ENCODE measurements at regions not wholly inside any gene's neighbourhood (a gene's known extent, or its start where the extent isn't known, plus 50 kb on each side); places are given as distances from the start of the nearest gene placed in this dataset.

DNA sequence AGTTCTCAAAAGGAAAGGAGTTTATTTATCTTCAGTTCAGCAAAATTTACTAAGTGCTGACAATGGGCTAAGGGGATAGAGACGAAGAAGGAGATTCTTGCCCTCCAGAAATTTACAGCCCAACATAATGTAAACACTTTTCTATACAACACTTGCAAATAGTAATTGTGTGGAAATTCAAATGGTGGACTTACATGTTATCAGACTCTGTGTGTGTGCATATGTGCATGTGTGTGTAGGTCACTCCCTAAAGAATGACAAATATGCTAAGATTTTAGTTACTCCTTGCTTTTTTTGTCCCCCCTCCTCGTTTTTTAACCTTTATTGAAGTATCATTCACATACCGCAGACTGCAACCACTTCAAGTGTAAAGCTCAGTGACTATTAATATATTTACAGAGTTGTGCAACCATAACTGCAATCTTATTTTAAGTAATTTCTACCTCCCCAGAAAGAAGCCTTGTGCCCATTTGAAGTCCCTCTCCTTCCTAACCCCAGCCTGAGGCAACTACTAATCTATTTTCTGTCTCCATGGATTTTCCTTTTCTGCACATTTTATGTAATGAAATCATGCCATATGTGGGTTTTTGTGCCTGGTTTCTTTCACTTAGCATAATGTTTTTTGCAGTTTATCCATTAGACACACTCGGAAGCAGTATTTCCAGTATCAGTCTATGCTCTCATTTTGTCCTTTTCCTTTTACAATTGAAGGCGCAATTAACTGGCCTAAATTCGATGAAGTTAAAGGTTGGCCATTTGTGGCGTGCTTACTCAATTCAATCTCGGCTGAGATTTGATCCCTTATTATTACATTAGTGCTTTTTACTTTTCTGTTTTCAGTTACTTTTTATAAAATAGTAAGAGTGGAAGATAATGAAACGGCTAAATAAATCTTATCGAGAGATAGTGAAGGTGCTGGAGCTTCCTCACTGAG, 318.4 kb downstream of the HAPSTR1 start:
- no peak for DNase-seq (ENCODE audit: low spot score)

GRCh38 chr16:9411426-9411825, 320.0 kb downstream of the HAPSTR1 start:
- DNase-seq (ENCODE audit: low spot score), result no peak

- DNase-seq (ENCODE audit: low spot score), result no peak
These were observed 320.8 kb downstream of the HAPSTR1 start for GRCh38 chr16:9412031-9412914.

GRCh38 chr16:9412915-9413264, 321.4 kb downstream of the HAPSTR1 start:
- no peak for DNase-seq (ENCODE audit: low spot score)

DNA sequence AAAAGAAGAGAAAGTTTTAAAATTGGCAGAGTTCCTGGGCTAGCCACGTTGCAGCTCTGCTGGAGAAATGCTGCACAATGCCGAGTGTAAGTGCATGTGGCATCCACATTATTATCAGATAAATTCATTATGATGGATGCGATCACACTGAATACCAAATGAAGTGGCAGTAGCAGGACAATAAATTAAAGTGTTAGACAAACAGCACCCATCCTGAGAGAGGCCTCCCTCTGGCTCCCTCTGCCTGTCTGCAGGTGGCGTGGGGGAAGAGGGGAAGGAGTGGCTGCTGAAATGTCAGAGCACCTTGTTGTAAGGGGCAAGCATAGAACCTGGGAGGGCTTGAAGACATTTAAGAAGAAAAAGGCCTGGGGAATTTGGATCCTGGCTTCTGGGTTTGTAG, 324.1 kb downstream of the HAPSTR1 start:
- no peak for DNase-seq (ENCODE audit: low spot score)

- no peak for DNase-seq (ENCODE audit: low spot score)
These were observed 326.5 kb downstream of the HAPSTR1 start for GRCh38 chr16:9417898-9418297.

DNA sequence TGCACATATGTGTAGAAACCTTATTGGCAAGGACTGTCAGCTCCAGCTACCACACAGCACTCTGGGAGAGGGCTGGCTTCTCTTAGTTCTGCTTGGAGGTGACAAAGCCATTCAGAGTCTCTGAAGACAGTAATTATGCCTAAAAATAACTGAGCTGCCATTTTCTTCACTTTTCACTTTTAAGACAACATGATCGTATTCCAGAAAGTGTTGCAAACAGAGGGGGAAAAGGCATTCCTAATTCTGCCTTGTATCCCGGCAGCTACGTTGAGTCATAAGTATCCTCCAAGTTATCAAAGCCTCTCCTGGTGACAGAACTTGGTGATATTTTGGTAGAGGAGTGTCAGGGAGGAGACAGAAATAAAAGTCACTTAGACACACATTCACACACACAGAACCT, 327.7 kb downstream of the HAPSTR1 start:
- DNase-seq (ENCODE audit: low spot score), result no peak

GRCh38 chr16:9422762-9423513, 331.5 kb downstream of the HAPSTR1 start:
- DNase-seq (ENCODE audit: low spot score), result no peak

GRCh38 chr16:9425236-9425635, 333.8 kb downstream of the HAPSTR1 start:
- no peak for DNase-seq (ENCODE audit: low spot score)

- DNase-seq (ENCODE audit: low spot score), result no peak
These were observed 337.0 kb downstream of the HAPSTR1 start for GRCh38 chr16:9428355-9429005.

- no peak for DNase-seq (ENCODE audit: low spot score)
These were observed 338.3 kb downstream of the HAPSTR1 start for GRCh38 chr16:9429646-9430330.

GRCh38 chr16:9434659-9435058, 343.2 kb downstream of the HAPSTR1 start:
- no peak for DNase-seq (ENCODE audit: low spot score)

DNA sequence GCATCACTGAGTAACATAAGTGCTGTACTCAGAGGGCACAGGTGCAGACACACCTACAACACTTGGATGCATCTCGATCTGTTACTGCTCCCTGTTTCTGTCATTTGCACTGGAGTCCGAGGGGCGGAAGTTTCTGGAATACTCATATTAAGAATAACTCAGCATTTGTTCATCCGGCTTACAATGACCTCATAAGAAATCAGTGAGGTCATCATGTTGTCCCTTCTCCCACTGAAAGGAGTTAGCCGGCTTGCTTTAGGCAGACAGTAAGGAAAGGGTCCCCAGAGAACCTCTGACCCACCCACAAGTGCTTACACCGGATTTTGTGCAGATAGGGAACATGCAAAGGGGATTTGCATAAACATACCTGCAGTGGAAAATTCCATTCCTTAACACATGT, 344.7 kb downstream of the HAPSTR1 start:
- DNase-seq (ENCODE audit: low spot score), result no peak

- DNase-seq (ENCODE audit: low spot score), result no peak
These were observed 345.7 kb downstream of the HAPSTR1 start for GRCh38 chr16:9437115-9437514.

- DNase-seq (ENCODE audit: low spot score), result no peak
These were observed 347.5 kb downstream of the HAPSTR1 start for GRCh38 chr16:9438991-9439390.

- no peak for DNase-seq (ENCODE audit: low spot score)
These were observed 349.6 kb downstream of the HAPSTR1 start for GRCh38 chr16:9441012-9441411.

DNA sequence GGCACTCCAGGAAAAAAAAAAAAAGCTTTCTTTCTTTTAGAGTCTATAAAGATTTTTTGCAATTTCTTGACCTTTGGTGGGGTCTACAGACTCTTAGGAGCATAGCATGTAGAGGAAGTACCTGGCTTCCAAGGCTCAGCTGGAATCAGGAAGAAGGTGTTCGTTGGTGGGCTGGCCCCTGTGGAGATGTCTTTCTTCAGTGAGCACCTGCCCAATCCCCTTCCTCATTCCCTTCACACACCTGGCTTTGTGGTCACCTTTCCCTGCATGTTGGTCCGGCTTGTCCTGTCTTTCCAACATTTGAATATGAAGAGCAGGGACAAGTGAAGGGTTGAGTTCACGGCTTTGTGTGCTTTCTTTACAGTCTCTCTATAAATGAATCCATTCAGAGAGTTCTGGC, 352.4 kb downstream of the HAPSTR1 start:
- DNase-seq (ENCODE audit: low spot score), result no peak

DNA sequence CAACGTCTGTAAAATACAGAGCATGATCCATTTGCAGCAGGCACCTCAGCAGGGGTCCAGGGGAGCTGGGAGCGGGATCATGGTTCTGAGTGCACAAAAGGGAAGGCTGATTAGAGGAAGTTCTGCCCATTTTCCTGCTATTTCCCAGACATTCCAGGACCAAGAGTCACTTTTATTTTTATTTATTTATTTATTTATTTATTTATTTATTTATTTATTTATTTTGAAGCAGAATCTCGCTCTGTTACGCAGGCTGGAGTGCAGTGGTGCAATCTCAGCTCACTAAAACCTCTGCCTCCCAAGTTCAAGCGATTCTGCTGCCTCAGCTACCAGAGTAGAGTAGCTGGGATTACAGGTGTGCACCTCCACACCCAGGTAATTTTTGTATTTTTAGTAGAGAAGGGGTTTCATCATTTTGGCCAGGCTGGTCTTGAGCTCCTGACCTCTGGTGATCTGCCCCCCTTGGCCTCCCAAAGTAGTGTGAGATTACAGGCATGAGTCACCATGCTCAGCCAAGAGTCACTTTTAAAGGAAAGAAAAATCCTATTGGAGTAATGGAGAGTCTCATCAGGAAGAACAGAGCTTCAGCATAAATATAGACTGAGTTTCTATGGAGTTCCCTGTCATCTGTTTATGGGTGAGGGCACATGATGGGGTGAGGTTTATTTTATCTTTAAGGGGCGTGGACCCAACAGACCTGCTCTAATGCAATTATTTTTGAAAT, 355.2 kb downstream of the HAPSTR1 start:
- DNase-seq (ENCODE audit: low spot score), result no peak

DNA sequence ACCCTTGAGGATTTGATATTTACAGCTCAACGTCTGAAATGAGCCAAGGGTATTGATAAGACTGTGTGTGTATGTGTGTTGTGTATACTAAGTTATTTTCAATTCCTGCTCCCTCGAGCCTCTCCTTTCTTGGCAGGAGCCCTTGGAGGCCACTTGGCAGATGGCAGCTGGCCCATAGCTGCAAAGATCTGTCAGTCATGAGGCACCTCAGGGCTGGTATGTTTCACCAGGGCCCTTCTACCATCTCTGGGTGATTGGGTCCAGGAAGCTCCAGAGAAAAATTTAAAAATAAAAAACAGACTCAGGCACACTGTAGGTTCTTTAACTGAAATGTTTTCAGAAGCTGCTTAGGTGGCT, 355.7 kb downstream of the HAPSTR1 start:
- no peak for DNase-seq (ENCODE audit: low spot score)

- no peak for DNase-seq (ENCODE audit: low spot score)
These were observed 356.3 kb downstream of the HAPSTR1 start for GRCh38 chr16:9447699-9448098.

Data from SK-N-DZ (cell line).